ENCODE measurements at regions not wholly inside any gene's neighbourhood (a gene's known extent, or its start where the extent isn't known, plus 50 kb on each side); places are given as distances from the start of the nearest gene placed in this dataset.

GRCh38 chr4:122203407-122203806, 51.3 kb downstream of the BLTP1 start:
- no peak for DNase-seq (ENCODE audit: low read depth in 2 of 2)

GRCh38 chr4:122205687-122206086, 53.6 kb downstream of the BLTP1 start:
- DNase-seq (ENCODE audit: low read depth in 2 of 2), result no peak

GRCh38 chr4:122212880-122213279, 60.7 kb downstream of the BLTP1 start:
- no peak for DNase-seq (ENCODE audit: low read depth in 2 of 2)

- DNase-seq (ENCODE audit: low read depth in 2 of 2), result peak in 1 of 2 experiments; percentile 2
Observed at GRCh38 chr4:122218762-122219161, 66.6 kb downstream of the BLTP1 start.

- DNase-seq (ENCODE audit: low read depth in 2 of 2), result no peak
Observed at GRCh38 chr4:122219356-122219755, 67.2 kb downstream of the BLTP1 start.

GRCh38 chr4:122221322-122221721, 69.2 kb downstream of the BLTP1 start:
- no peak for DNase-seq (ENCODE audit: low read depth in 2 of 2)

- peak in 1 of 2 experiments; percentile 3 for DNase-seq (ENCODE audit: low read depth in 2 of 2)
Observed at GRCh38 chr4:122224348-122224747, 72.2 kb downstream of the BLTP1 start.

GRCh38 chr4:122227202-122227601, 75.1 kb downstream of the BLTP1 start:
- DNase-seq (ENCODE audit: low read depth in 2 of 2), result no peak

- no peak for DNase-seq (ENCODE audit: low read depth in 2 of 2)
Observed at GRCh38 chr4:122229857-122230256, 77.7 kb downstream of the BLTP1 start.

- DNase-seq (ENCODE audit: low read depth in 2 of 2), result no peak
Observed at GRCh38 chr4:122232633-122233032, 80.5 kb downstream of the BLTP1 start.

- no peak for DNase-seq (ENCODE audit: low read depth in 2 of 2)
Observed at GRCh38 chr4:122234686-122235085, 82.6 kb downstream of the BLTP1 start.

GRCh38 chr4:122243785-122244184, 91.7 kb downstream of the BLTP1 start:
- DNase-seq (ENCODE audit: low read depth in 2 of 2), result no peak

- no peak for DNase-seq (ENCODE audit: low read depth in 2 of 2)
Observed at GRCh38 chr4:122244764-122245163, 92.6 kb downstream of the BLTP1 start.

GRCh38 chr4:122246551-122246950, 94.4 kb downstream of the BLTP1 start:
- no peak for DNase-seq (ENCODE audit: low read depth in 2 of 2)

- no peak for DNase-seq (ENCODE audit: low read depth in 2 of 2)
Observed at GRCh38 chr4:122249357-122249756, 97.2 kb downstream of the BLTP1 start.

GRCh38 chr4:122252584-122252983, 100.5 kb downstream of the BLTP1 start:
- no peak for DNase-seq (ENCODE audit: low read depth in 2 of 2)

GRCh38 chr4:122259849-122260248, 107.7 kb downstream of the BLTP1 start:
- DNase-seq (ENCODE audit: low read depth in 2 of 2), result no peak

- DNase-seq (ENCODE audit: low read depth in 2 of 2), result no peak
Observed at GRCh38 chr4:122276359-122276758, 102.5 kb upstream of the ADAD1 start.

GRCh38 chr4:122278976-122279375, 99.8 kb upstream of the ADAD1 start:
- no peak for DNase-seq (ENCODE audit: low read depth in 2 of 2)

- DNase-seq (ENCODE audit: low read depth in 2 of 2), result no peak
Observed at GRCh38 chr4:122279670-122280069, 99.1 kb upstream of the ADAD1 start.

GRCh38 chr4:122285285-122285684, 93.5 kb upstream of the ADAD1 start:
- DNase-seq (ENCODE audit: low read depth in 2 of 2), result no peak

GRCh38 chr4:122293374-122294365, 85.1 kb upstream of the ADAD1 start:
- DNase-seq (ENCODE audit: low read depth in 2 of 2), result no peak

- DNase-seq (ENCODE audit: low read depth in 2 of 2), result no peak
Observed at GRCh38 chr4:122297694-122298093, 81.1 kb upstream of the ADAD1 start.

Measured in fibroblast of skin of left quadriceps (primary cell).